NCI-H345 treated with DMSO at 0.1 percent for 48 hours (cell line): ENCODE measurements at regions not wholly inside any gene's neighbourhood (a gene's known extent, or its start where the extent isn't known, plus 50 kb on each side); places are given as distances from the start of the nearest gene placed in this dataset.
"Not testable (repeated sequence)": the region's sequence is repeated elsewhere in the genome, so short reads cannot be mapped to it uniquely, and the experiment has no call there.

Experiments used
- DNase-seq: peaks from one replicate; lab custom pipeline; 2025; ENCODE audit not compliant: unreplicated experiment; lab: John Stamatoyannopoulos, UW

GRCh38 chr15:23913081-23913480 is 226.0 kb upstream of the NDN start:
- no peak for DNase-seq

GRCh38 chr15:23913635-23914034 is 226.5 kb upstream of the NDN start:
- DNase-seq = no peak

GRCh38 chr15:23924686-23925085 is 237.6 kb upstream of the NDN start:
- no peak for DNase-seq

- no peak for DNase-seq
These were observed 267.8 kb upstream of the NDN start for GRCh38 chr15:23954931-23955330.

GRCh38 chr15:23983500-23984259 is 296.6 kb upstream of the NDN start:
- no peak for DNase-seq

GRCh38 chr15:23994273-23994672 is 307.2 kb upstream of the NDN start:
- DNase-seq = no peak

- DNase-seq = no peak
These were observed 311.0 kb upstream of the NDN start for GRCh38 chr15:23998056-23998455.

GRCh38 chr15:24008476-24008875 is 321.4 kb upstream of the NDN start:
- DNase-seq = no peak

GRCh38 chr15:24017470-24017869 is 330.4 kb upstream of the NDN start:
- DNase-seq = no peak

- no peak for DNase-seq
These were observed 352.6 kb upstream of the NDN start for GRCh38 chr15:24039683-24040082.

- DNase-seq = no peak
These were observed 367.6 kb upstream of the NDN start for GRCh38 chr15:24054547-24055245.

GRCh38 chr15:24067733-24068501 is 380.8 kb upstream of the NDN start:
- no peak for DNase-seq

- DNase-seq = no peak
These were observed 388.4 kb upstream of the NDN start for GRCh38 chr15:24075420-24076089.

- DNase-seq = no peak
These were observed 389.1 kb upstream of the NDN start for GRCh38 chr15:24076090-24076784.

GRCh38 chr15:24078310-24079029 is 391.4 kb upstream of the NDN start:
- no peak for DNase-seq

- DNase-seq = not testable (repeated sequence)
These were observed 401.8 kb upstream of the NDN start for GRCh38 chr15:24088941-24089340.

- not testable (repeated sequence) for DNase-seq
These were observed 414.4 kb upstream of the NDN start for GRCh38 chr15:24101503-24101902.

- DNase-seq = not testable (repeated sequence)
These were observed 420.4 kb upstream of the NDN start for GRCh38 chr15:24107524-24107923.

GRCh38 chr15:24107948-24108347 is 420.8 kb upstream of the NDN start:
- not testable (repeated sequence) for DNase-seq

GRCh38 chr15:24108349-24108748 is 421.2 kb upstream of the NDN start:
- not testable (repeated sequence) for DNase-seq
